Thyroid gland (tissue), 4 donors: ENCODE measurements at regions not wholly inside any gene's neighbourhood (a gene's known extent, or its start where the extent isn't known, plus 50 kb on each side); places are given as distances from the start of the nearest gene placed in this dataset.

Source experiments
- POLR2A ChIP-seq, 2 donors: fragments of 450-650 bp; IDR thresholded peaks; one replicate each; pipeline ENCODE4 v1.6.1; 2017; ENCODE audit warnings: antibody characterized with exemption in 2 of 2, mild to moderate bottlenecking in 2 of 2, moderate library complexity in 1 of 2
- TF ChIP-seq, protein P1 (sequence below), 6 experiments: fragments of 200-600 bp in 3 of 6; fragments of 450-650 bp in 3 of 6; sonication (generic) in 3 of 6; IDR thresholded peaks; one replicate each; pipeline ENCODE4 v1.5.1; 2016 to 2019; ENCODE audit warnings: antibody characterized with exemption in 6 of 6, mild to moderate bottlenecking in 2 of 6, inconsistent platforms in 1 of 6, moderate library complexity in 1 of 6

DNA sequence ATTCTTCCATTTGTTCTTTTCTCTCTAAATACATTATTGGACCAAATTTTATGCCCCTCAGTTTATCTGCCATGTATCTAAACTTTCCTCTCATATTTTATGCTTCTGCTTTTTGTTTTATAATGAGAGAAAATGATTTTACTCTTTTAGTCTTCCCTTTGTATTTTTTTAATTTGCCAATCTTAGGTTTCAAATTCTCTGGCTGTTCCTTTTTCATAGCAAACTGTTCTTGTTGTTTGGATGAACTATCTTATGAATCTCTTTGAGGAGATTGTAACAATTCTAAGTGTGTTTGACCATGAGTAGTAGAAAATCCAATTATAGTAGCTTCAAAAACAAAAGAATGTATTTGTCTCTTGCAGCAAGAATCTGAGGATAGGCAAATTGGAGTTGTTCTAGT is 290.5 kb downstream of the NDFIP2 start:
- no peak for TF ChIP-seq POLR2A (IDR thresholded peaks at IDR 0.05)
- TF ChIP-seq, protein P1, sequence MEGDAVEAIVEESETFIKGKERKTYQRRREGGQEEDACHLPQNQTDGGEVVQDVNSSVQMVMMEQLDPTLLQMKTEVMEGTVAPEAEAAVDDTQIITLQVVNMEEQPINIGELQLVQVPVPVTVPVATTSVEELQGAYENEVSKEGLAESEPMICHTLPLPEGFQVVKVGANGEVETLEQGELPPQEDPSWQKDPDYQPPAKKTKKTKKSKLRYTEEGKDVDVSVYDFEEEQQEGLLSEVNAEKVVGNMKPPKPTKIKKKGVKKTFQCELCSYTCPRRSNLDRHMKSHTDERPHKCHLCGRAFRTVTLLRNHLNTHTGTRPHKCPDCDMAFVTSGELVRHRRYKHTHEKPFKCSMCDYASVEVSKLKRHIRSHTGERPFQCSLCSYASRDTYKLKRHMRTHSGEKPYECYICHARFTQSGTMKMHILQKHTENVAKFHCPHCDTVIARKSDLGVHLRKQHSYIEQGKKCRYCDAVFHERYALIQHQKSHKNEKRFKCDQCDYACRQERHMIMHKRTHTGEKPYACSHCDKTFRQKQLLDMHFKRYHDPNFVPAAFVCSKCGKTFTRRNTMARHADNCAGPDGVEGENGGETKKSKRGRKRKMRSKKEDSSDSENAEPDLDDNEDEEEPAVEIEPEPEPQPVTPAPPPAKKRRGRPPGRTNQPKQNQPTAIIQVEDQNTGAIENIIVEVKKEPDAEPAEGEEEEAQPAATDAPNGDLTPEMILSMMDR (IDR thresholded peaks at IDR 0.05), result no peak
